GM23248 (cell line): ENCODE measurements at regions not wholly inside any gene's neighbourhood (a gene's known extent, or its start where the extent isn't known, plus 50 kb on each side); places are given as distances from the start of the nearest gene placed in this dataset.

ENCODE experiments used
- DNase-seq: peaks from one replicate; pipeline ENCODE4 v3.0.0-alpha.2; 2015
- H2AFZ ChIP-seq: fragments of 200-600 bp; sonication (generic); 2 replicates; pipeline ENCODE4 v1.6.1; 2016; ENCODE audit warnings: antibody characterized with exemption
- H3F3A ChIP-seq: fragments of 200-600 bp; sonication (generic); 2 replicates; pipeline ENCODE4 v1.6.1; 2016; ENCODE audit warnings: mild to moderate bottlenecking, antibody characterized with exemption, mixed run types; ENCODE audit not compliant: insufficient read depth
- H3K27ac ChIP-seq: fragments of 200-600 bp; sonication (generic); 2 replicates; pipeline ENCODE4 v1.5.1; 2016; ENCODE audit warnings: mild to moderate bottlenecking
- H3K27me3 ChIP-seq: fragments of 200-600 bp; sonication (generic); replicated peaks from 2 replicates; pipeline ENCODE4 v1.6.1; 2016; ENCODE audit warnings: mild to moderate bottlenecking; ENCODE audit not compliant: insufficient read depth
- H3K36me3 ChIP-seq: fragments of 200-600 bp; sonication (generic); 2 replicates; pipeline ENCODE4 v1.6.1; 2016; ENCODE audit warnings: low read depth, mild to moderate bottlenecking
- H3K4me1 ChIP-seq: fragments of 200-600 bp; sonication (generic); 2 replicates; pipeline ENCODE4 v1.6.1; 2016; ENCODE audit warnings: mild to moderate bottlenecking; ENCODE audit not compliant: insufficient read depth
- H3K4me2 ChIP-seq: fragments of 200-600 bp; sonication (generic); one replicate; pipeline ENCODE4 v1.6.1; 2016; ENCODE audit warnings: mild to moderate bottlenecking; ENCODE audit not compliant: unreplicated experiment
- H3K4me3 ChIP-seq: fragments of 200-600 bp; sonication (generic); 2 replicates; pipeline ENCODE4 v1.5.1; 2016; ENCODE audit warnings: mild to moderate bottlenecking
- H3K79me2 ChIP-seq: fragments of 200-600 bp; sonication (generic); 2 replicates; pipeline ENCODE4 v1.6.1; 2016; ENCODE audit warnings: mild to moderate bottlenecking; ENCODE audit not compliant: insufficient read depth
- H3K9ac ChIP-seq: fragments of 200-600 bp; sonication (generic); 2 replicates; pipeline ENCODE4 v1.6.1; 2016; ENCODE audit warnings: mild to moderate bottlenecking
- H3K9me2 ChIP-seq: fragments of 200-600 bp; sonication (generic); 2 replicates; pipeline ENCODE4 v1.6.1; 2016; ENCODE audit warnings: mixed run types, mild to moderate bottlenecking, moderate library complexity; ENCODE audit not compliant: insufficient read depth
- H3K9me3 ChIP-seq: fragments of 200-600 bp; sonication (generic); one replicate; pipeline ENCODE4 v1.6.1; 2017; ENCODE audit warnings: low read depth
- H4K20me1 ChIP-seq: fragments of 200-600 bp; sonication (generic); 2 replicates; pipeline ENCODE4 v1.6.0; 2016; ENCODE audit not compliant: insufficient read depth
- EZH2 ChIP-seq: fragments of 200-600 bp; sonication (generic); IDR thresholded peaks from 2 replicates; pipeline ENCODE4 v1.6.1; 2018; ENCODE audit warnings: antibody characterized with exemption, mild to moderate bottlenecking; ENCODE audit not compliant: insufficient read depth, poor library complexity, severe bottlenecking
- EZH2phosphoT487 ChIP-seq: fragments of 200-600 bp; sonication (generic); IDR thresholded peaks from 2 replicates; pipeline ENCODE4 v1.6.1; 2018; ENCODE audit warnings: antibody characterized with exemption, moderate library complexity, mild to moderate bottlenecking, low read depth; ENCODE audit not compliant: insufficient read depth
- WGBS, 2 experiments: methylation state at CpG; one replicate each; pipeline ENCODE4 v1.1.6; 2015 to 2017; ENCODE audit warnings: low lambda C conversion rate in 2 of 2, low coverage in 1 of 2; ENCODE audit errors: missing lambda C conversion rate in 2 of 2; 5-methylcytosine and 5-hydroxymethylcytosine counted together
- in situ Hi-C: fragments of 300-500 bp; cut with MboI; formaldehyde crosslinking; loops from 2 replicates; pipeline ENCODE4 v1.15.0; 2020

GRCh38 chr13:111394211-111394922, 73.9 kb downstream of the TEX29 start:
- Histone ChIP-seq H3K27me3 (no peaks in the 10 kb centered on the region; the same call in 1 of the 2 replicates), H3K36me3 (no peaks in the 10 kb centered on the region), H3F3A (no peaks in the 10 kb centered on the region), H3K4me1 (no peaks in the 10 kb centered on the region), H4K20me1 (no peaks in the 10 kb centered on the region), H3K27ac (no peak overlapping the region), H3K9ac (no peak overlapping the region), H3K4me2 (no peak overlapping the region), H3K79me2 (no peaks in the 10 kb centered on the region), H2AFZ (no peak overlapping the region), H3K9me2 (no peaks in the 10 kb centered on the region), H3K4me3 (no peak overlapping the region), H3K9me3 (no peaks in the 10 kb centered on the region)
- DNase-seq = no peak
- TF ChIP-seq EZH2 (no peak), EZH2phosphoT487 (no peak)
- in situ Hi-C loops = no loop called here
- WGBS, 2 experiments = 57 to 59% methylated on average over 14 of the region's 14 CpGs

GRCh38 chr13:111395511-111396393, 75.3 kb downstream of the TEX29 start:
- Histone ChIP-seq H2AFZ (no peak overlapping the region), H3K36me3 (no peaks in the 10 kb centered on the region), H3K4me2 (no peak overlapping the region), H4K20me1 (no peaks in the 10 kb centered on the region), H3K9me2 (no peaks in the 10 kb centered on the region), H3K9me3 (no peaks in the 10 kb centered on the region), H3F3A (no peaks in the 10 kb centered on the region), H3K4me1 (no peaks in the 10 kb centered on the region), H3K9ac (no peak overlapping the region), H3K27me3 (peaks cover 4% of the 10 kb centered on the region), H3K27ac (no peak overlapping the region), H3K79me2 (no peaks in the 10 kb centered on the region), H3K4me3 (no peak overlapping the region)
- in situ Hi-C loops = no loop called here
- TF ChIP-seq EZH2phosphoT487 (no peak), EZH2 (no peak)
- DNase-seq = no peak
- WGBS, 2 experiments = 54 to 65% methylated on average over 9 of the region's 9 CpGs

GRCh38 chr13:111396457-111396856, 76.0 kb downstream of the TEX29 start:
- Histone ChIP-seq H2AFZ (no peak overlapping the region), H3K27ac (no peak overlapping the region)
- in situ Hi-C loops = no loop called here

GRCh38 chr13:111397202-111397880, 76.9 kb downstream of the TEX29 start:
- H3K4me2 ChIP-seq = no peak overlapping the region
- no peaks in the 10 kb centered on the region for H4K20me1 ChIP-seq
- H3K27me3 ChIP-seq = peaks cover 8% of the 10 kb centered on the region
- H3K9ac ChIP-seq = no peak overlapping the region
- H3K4me1 ChIP-seq = no peaks in the 10 kb centered on the region
- no peak for DNase-seq
- H3K4me3 ChIP-seq = no peak overlapping the region
- no peak overlapping the region for H3K27ac ChIP-seq
- in situ Hi-C loops = no loop called here
- no peaks in the 10 kb centered on the region for H3K9me3 ChIP-seq
- 74 to 76% methylated on average over 24 to 25 of the region's 25 CpGs for WGBS, 2 experiments
- no peaks in the 10 kb centered on the region for H3K36me3 ChIP-seq
- no peaks in the 10 kb centered on the region for H3K9me2 ChIP-seq
- no peaks in the 10 kb centered on the region for H3F3A ChIP-seq
- no peak for TF ChIP-seq EZH2
- no peak for TF ChIP-seq EZH2phosphoT487
- H3K79me2 ChIP-seq = no peaks in the 10 kb centered on the region
- no peak overlapping the region for H2AFZ ChIP-seq

More at GRCh38 chr13:111396457-111396856, 76.0 kb downstream of the TEX29 start:
- Histone ChIP-seq H3F3A (no peaks in the 10 kb centered on the region), H4K20me1 (no peaks in the 10 kb centered on the region), H3K9me3 (no peaks in the 10 kb centered on the region), H3K9me2 (no peaks in the 10 kb centered on the region), H3K79me2 (no peaks in the 10 kb centered on the region), H3K4me1 (no peaks in the 10 kb centered on the region), H3K27me3 (peaks cover 8% of the 10 kb centered on the region), H3K36me3 (no peaks in the 10 kb centered on the region), H3K4me2 (no peak overlapping the region), H3K9ac (no peak overlapping the region), H3K4me3 (no peak overlapping the region)
- TF ChIP-seq EZH2phosphoT487 = no peak
- no peak for TF ChIP-seq EZH2
- WGBS, 2 experiments = 60 to 64% methylated on average over 10 to 12 of the region's 12 CpGs
- DNase-seq = no peak
